Loucy (cell line): ENCODE measurements at regions not wholly inside any gene's neighbourhood (a gene's known extent, or its start where the extent isn't known, plus 50 kb on each side); places are given as distances from the start of the nearest gene placed in this dataset.

Experiments
- H2AFZ ChIP-seq: fragments of 200-600 bp; sonication (generic); 2 replicates; pipeline ENCODE4 v1.6.0; 2016; ENCODE audit warnings: antibody characterized with exemption, mild to moderate bottlenecking, low read length, moderate library complexity
- H3F3A ChIP-seq: fragments of 200-600 bp; 2 replicates; pipeline ENCODE4 v1.6.0; 2016; ENCODE audit warnings: antibody characterized with exemption, low read depth, mild to moderate bottlenecking
- H3K27me3 ChIP-seq: fragments of 200-600 bp; sonication (generic); 2 replicates; pipeline ENCODE4 v1.6.1; 2014; ENCODE audit warnings: low read length, mild to moderate bottlenecking; ENCODE audit not compliant: insufficient read depth, poor library complexity, severe bottlenecking
- H3K36me3 ChIP-seq: fragments of 200-600 bp; sonication (generic); 2 replicates; pipeline ENCODE4 v1.6.1; 2016; ENCODE audit warnings: low read length; ENCODE audit not compliant: insufficient read depth
- H3K4me1 ChIP-seq: fragments of 200-600 bp; sonication (generic); 2 replicates; pipeline ENCODE4 v1.5.1; 2014; ENCODE audit warnings: low read length, mild to moderate bottlenecking; ENCODE audit not compliant: insufficient read depth, poor library complexity, severe bottlenecking
- H3K4me2 ChIP-seq: fragments of 200-600 bp; sonication (generic); 2 replicates; pipeline ENCODE4 v1.6.0; 2014; ENCODE audit warnings: antibody characterized with exemption, low read length, low read depth, mild to moderate bottlenecking; ENCODE audit not compliant: poor library complexity, severe bottlenecking
- H3K4me3 ChIP-seq: fragments of 200-600 bp; sonication (generic); 2 replicates; pipeline ENCODE4 v1.5.1; 2014; ENCODE audit warnings: low read length, mild to moderate bottlenecking, mixed read lengths; ENCODE audit not compliant: poor library complexity, severe bottlenecking
- H3K79me2 ChIP-seq: fragments of 200-600 bp; sonication (generic); 2 replicates; pipeline ENCODE4 v1.6.1; 2014; ENCODE audit warnings: low read length; ENCODE audit not compliant: insufficient read depth
- H3K9ac ChIP-seq: fragments of 200-600 bp; sonication (generic); 2 replicates; pipeline ENCODE4 v1.6.0; 2014; ENCODE audit warnings: mild to moderate bottlenecking, low read depth, low read length, moderate library complexity; ENCODE audit not compliant: poor library complexity, severe bottlenecking
- H3K9me2 ChIP-seq: fragments of 200-600 bp; sonication (generic); replicated peaks from 2 replicates; pipeline ENCODE4 v1.6.1; 2016; ENCODE audit warnings: low read depth, low read length, mixed read lengths
- H3K9me3 ChIP-seq: fragments of 200-600 bp; sonication (generic); 2 replicates; pipeline ENCODE4 v1.6.1; 2014; ENCODE audit warnings: mild to moderate bottlenecking, antibody characterized with exemption, low read length, low read depth; ENCODE audit not compliant: insufficient read depth
- H4K20me1 ChIP-seq: fragments of 200-600 bp; sonication (generic); 2 replicates; pipeline ENCODE4 v1.6.0; 2014; ENCODE audit warnings: antibody characterized with exemption, low read length, mild to moderate bottlenecking; ENCODE audit not compliant: insufficient read depth, poor library complexity, severe bottlenecking
- CTCF ChIP-seq: fragments of 200-600 bp; sonication (generic); conservative IDR thresholded peaks from 2 replicates; pipeline ENCODE4 v1.5.1; 2014; ENCODE audit warnings: mild to moderate bottlenecking, antibody characterized with exemption, low read length
- EZH2phosphoT487 ChIP-seq: fragments of 200-600 bp; IDR thresholded peaks from 2 replicates; pipeline ENCODE4 v1.6.1; 2018; ENCODE audit warnings: antibody characterized with exemption, mild to moderate bottlenecking, moderate library complexity, borderline replicate concordance

DNA sequence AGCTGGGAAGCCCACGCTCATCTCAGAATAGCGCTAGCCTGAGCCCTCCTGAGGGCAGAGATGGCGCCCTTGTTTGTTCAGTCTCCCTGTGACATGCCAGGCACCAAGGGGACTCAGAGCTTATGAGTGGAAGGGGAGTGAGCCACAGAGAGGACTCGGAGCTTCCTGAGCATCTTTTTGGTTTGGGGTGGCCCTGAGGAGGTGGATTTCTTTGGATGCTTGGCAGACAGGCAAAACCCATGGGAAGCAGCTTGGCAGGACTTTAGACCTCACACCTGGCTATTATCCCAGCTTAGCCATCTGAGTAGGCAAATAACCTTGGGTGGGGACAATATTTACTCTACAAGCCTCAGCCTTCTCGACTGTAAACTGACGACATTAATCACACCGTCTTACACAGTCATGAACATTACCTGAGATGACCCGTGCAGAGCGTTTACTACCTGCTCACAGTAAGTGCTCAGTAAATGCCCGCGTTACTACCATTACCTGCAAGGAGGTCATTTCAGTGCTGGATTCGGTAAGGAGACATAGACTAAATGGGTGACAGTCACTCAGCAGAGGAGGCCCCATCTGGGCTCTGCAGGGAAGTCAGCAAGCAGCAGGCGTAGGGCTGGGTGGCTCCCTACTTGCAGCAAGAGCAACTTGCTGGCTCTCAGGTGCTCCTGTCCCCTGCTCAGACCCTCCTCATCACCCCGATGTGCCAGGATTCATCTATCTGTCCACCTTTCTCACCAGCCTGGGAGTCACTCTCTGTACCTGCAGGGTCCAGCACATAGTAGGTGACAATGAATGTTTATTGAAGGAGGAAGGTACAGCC is 54.9 kb downstream of the KLHDC7A start:
- no peak overlapping the region for H2AFZ ChIP-seq
- no peaks in the 10 kb centered on the region for H4K20me1 ChIP-seq
- H3K4me2 ChIP-seq = no peak overlapping the region
- H3K79me2 ChIP-seq = no peaks in the 10 kb centered on the region
- no peaks in the 10 kb centered on the region; the same call in 1 of the 2 replicates for H3K9me3 ChIP-seq
- H3F3A ChIP-seq = no peaks in the 10 kb centered on the region
- H3K4me3 ChIP-seq = no peak overlapping the region
- H3K4me1 ChIP-seq = no peaks in the 10 kb centered on the region
- H3K9ac ChIP-seq = no peak overlapping the region
- H3K9me2 ChIP-seq = no peaks in the 10 kb centered on the region
- no peaks in the 10 kb centered on the region for H3K36me3 ChIP-seq
- no peaks in the 10 kb centered on the region for H3K27me3 ChIP-seq
- no peak for TF ChIP-seq EZH2phosphoT487
- TF ChIP-seq CTCF = no peak

DNA sequence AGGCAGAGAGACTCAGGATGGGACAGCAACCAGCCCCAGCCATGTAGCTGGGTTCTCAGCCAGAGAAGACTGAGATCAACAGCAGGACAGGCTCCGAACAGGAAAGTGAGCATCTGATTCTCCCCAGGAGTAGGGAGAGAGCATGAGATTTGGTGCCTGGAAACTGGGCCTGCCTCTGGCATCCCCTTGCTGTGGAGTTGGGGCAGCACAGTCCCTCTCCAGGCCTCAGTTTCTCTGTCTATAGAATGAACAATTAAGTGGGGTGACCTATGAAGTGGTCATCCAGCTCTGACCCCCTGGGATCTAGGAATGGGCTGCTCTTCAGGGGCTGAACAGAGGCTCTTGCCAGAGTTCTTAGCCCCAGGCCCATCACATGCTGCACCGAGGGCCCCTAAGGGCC is 55.6 kb downstream of the KLHDC7A start:
- TF ChIP-seq EZH2phosphoT487 = no peak
- TF ChIP-seq CTCF = no peak
- no peaks in the 10 kb centered on the region for H3F3A ChIP-seq
- no peak overlapping the region for H3K4me3 ChIP-seq
- no peaks in the 10 kb centered on the region for H3K27me3 ChIP-seq
- no peaks in the 10 kb centered on the region for H3K36me3 ChIP-seq
- no peaks in the 10 kb centered on the region; the same call in 1 of the 2 replicates for H3K9me3 ChIP-seq
- H3K9ac ChIP-seq = no peak overlapping the region
- H3K4me1 ChIP-seq = no peaks in the 10 kb centered on the region
- H3K79me2 ChIP-seq = no peaks in the 10 kb centered on the region
- H4K20me1 ChIP-seq = no peaks in the 10 kb centered on the region
- no peaks in the 10 kb centered on the region for H3K9me2 ChIP-seq
- H3K4me2 ChIP-seq = no peak overlapping the region
- no peak overlapping the region for H2AFZ ChIP-seq

GRCh38 chr1:18536915-18537314 is 56.2 kb downstream of the KLHDC7A start:
- Histone ChIP-seq H3K9ac (no peak overlapping the region), H4K20me1 (no peaks in the 10 kb centered on the region), H3K9me3 (no peaks in the 10 kb centered on the region; the same call in 1 of the 2 replicates), H3K36me3 (no peaks in the 10 kb centered on the region), H3K4me1 (no peaks in the 10 kb centered on the region), H3K27me3 (no peaks in the 10 kb centered on the region), H3K9me2 (no peaks in the 10 kb centered on the region), H3K79me2 (no peaks in the 10 kb centered on the region), H3F3A (no peaks in the 10 kb centered on the region), H3K4me3 (no peak overlapping the region), H3K4me2 (no peak overlapping the region), H2AFZ (no peak overlapping the region)
- no peak for TF ChIP-seq CTCF
- TF ChIP-seq EZH2phosphoT487 = no peak
